Spleen (tissue), 11 donors: ENCODE measurements at regions not wholly inside any gene's neighbourhood (a gene's known extent, or its start where the extent isn't known, plus 50 kb on each side); places are given as distances from the start of the nearest gene placed in this dataset.

Experiments used
- DNase-seq: peaks from one replicate; pipeline ENCODE4 v3.0.0-alpha.2; 2020
- H3K27ac ChIP-seq, 8 donors: fragments of 200-600 bp; sonication (generic) in 7 of 8; 1 replicate in 4 of 8; 2 replicates in 4 of 8; pipeline versions ENCODE4 v1.5.0 to v1.8.0; 2016 to 2021; ENCODE audit warnings: inconsistent platforms in 4 of 8, mild to moderate bottlenecking in 4 of 8, moderate library complexity in 1 of 8
- H3K27me3 ChIP-seq, 7 donors: fragments of 200-600 bp; sonication (generic) in 6 of 7; replicated peaks in 1 of 7; 1 replicate in 4 of 7; 2 replicates in 3 of 7; pipeline versions ENCODE4 v1.5.0 to v1.8.0; 2016 to 2021; ENCODE audit warnings: inconsistent platforms in 3 of 7, mild to moderate bottlenecking in 1 of 7
- H3K36me3 ChIP-seq, 6 donors: fragments of 200-600 bp; sonication (generic) in 5 of 6; 1 replicate in 4 of 6; 2 replicates in 2 of 6; pipeline versions ENCODE4 v1.5.0 to v1.8.0; 2016 to 2021; ENCODE audit warnings: inconsistent platforms in 2 of 6
- H3K4me1 ChIP-seq, 6 donors: fragments of 200-600 bp; sonication (generic) in 5 of 6; 1 replicate in 3 of 6; 2 replicates in 3 of 6; pipeline versions ENCODE4 v1.5.0 to v1.8.0; 2016 to 2021; ENCODE audit warnings: inconsistent platforms in 3 of 6
- H3K4me3 ChIP-seq, 8 donors: fragments of 200-600 bp; sonication (generic) in 7 of 8; 1 replicate in 4 of 8; 2 replicates in 4 of 8; pipeline versions ENCODE4 v1.5.0 to v1.8.0; 2016 to 2021; ENCODE audit warnings: inconsistent platforms in 4 of 8, mild to moderate bottlenecking in 4 of 8, moderate library complexity in 2 of 8
- H3K9me3 ChIP-seq, 8 donors: fragments of 200-600 bp; sonication (generic) in 7 of 8; 1 replicate in 4 of 8; 2 replicates in 4 of 8; pipeline versions ENCODE4 v1.5.0 to v1.8.0; 2016 to 2021; ENCODE audit warnings: inconsistent platforms in 4 of 8
- POLR2A ChIP-seq, 3 donors: fragments of 450-650 bp; IDR thresholded peaks; one replicate each; pipeline ENCODE4 v1.5.1; 2017; ENCODE audit warnings: antibody characterized with exemption in 3 of 3, mild to moderate bottlenecking in 1 of 3
- POLR2AphosphoS5 ChIP-seq, 3 donors: sonication (generic); formaldehyde crosslinking; IDR thresholded peaks; one replicate each; pipeline ENCODE4 v1.5.1; 2017; ENCODE audit warnings: antibody characterized with exemption in 3 of 3
- WGBS, 5 donors: extraction: QIAGEN DNeasy Blood & Tissue Kit in 3 of 5; methylation state at CpG; one replicate each; pipeline versions ENCODE4 v1.1.5 to v1.1.7; 2013 to 2018; 5-methylcytosine and 5-hydroxymethylcytosine counted together
- intact Hi-C: fragments of 100-400 bp; cut with DNase I; formaldehyde crosslinking; loops from one replicate; pipeline ENCODE4 v1.15.0; 2023; ENCODE audit warnings: low total_unique reads
- TF ChIP-seq, protein P1 (sequence below), 11 experiments: fragments of 200-600 bp in 7 of 11; fragments of 450-650 bp in 4 of 11; sonication (generic) in 4 of 11; IDR thresholded peaks in 8 of 11; conservative IDR thresholded peaks in 3 of 11; 1 replicate in 7 of 11; 2 replicates in 4 of 11; pipeline versions ENCODE4 v1.4.0 to v1.8.0; 2016 to 2021; ENCODE audit warnings: antibody characterized with exemption in 11 of 11, inconsistent platforms in 4 of 11, mild to moderate bottlenecking in 1 of 11
- donor health status: healthy with polysubstance abuse.
- donor health status: DM: no; HTN: no; CAD: no; lungs with moderate emphysema.
- donor health status: DM: no; HTN: no; CAD: no.
- donor health status: Bipolar disorder and iron deficiency.
- donor health status: healthy.
- donor health status: DM: no; HTN: no; CAD: no.
- donor health status: DM: yes; HTN: yes; CAD: no.

- WGBS, 5 donors: 85 to 97% (median 94%) methylated on average over 2 of the region's 2 CpGs
- Histone ChIP-seq H3K9me3 (no peaks in the 10 kb centered on the region), H3K4me1 (no peaks in the 10 kb centered on the region), H3K27ac (no peak overlapping the region), H3K4me3 (no peak overlapping the region), H3K27me3 (no peaks in the 10 kb centered on the region), H3K36me3 (no peaks in the 10 kb centered on the region)
- TF ChIP-seq POLR2A (IDR thresholded peaks at IDR 0.05) (no peak), POLR2AphosphoS5 (IDR thresholded peaks at IDR 0.05) (no peak)
- TF ChIP-seq, protein P1, sequence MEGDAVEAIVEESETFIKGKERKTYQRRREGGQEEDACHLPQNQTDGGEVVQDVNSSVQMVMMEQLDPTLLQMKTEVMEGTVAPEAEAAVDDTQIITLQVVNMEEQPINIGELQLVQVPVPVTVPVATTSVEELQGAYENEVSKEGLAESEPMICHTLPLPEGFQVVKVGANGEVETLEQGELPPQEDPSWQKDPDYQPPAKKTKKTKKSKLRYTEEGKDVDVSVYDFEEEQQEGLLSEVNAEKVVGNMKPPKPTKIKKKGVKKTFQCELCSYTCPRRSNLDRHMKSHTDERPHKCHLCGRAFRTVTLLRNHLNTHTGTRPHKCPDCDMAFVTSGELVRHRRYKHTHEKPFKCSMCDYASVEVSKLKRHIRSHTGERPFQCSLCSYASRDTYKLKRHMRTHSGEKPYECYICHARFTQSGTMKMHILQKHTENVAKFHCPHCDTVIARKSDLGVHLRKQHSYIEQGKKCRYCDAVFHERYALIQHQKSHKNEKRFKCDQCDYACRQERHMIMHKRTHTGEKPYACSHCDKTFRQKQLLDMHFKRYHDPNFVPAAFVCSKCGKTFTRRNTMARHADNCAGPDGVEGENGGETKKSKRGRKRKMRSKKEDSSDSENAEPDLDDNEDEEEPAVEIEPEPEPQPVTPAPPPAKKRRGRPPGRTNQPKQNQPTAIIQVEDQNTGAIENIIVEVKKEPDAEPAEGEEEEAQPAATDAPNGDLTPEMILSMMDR (IDR thresholded peaks at IDR 0.05 in 8 of 11, conservative IDR thresholded peaks at IDR 0.05 in 3 of 11): no peak
- DNase-seq: no peak
- intact Hi-C loops: no loop called here
Measured at GRCh38 chr6:105759015-105759414, 327.1 kb upstream of the PRDM1 start.

GRCh38 chr6:105757512-105758200, 328.5 kb upstream of the PRDM1 start:
- intact Hi-C loops: no loop called here
- Histone ChIP-seq H3K27ac (peak overlapping the region in 1 of 8 donors; percentile 44), H3K27me3 (no peaks in the 10 kb centered on the region), H3K4me3 (no peak overlapping the region), H3K4me1 (no peaks in the 10 kb centered on the region), H3K36me3 (no peaks in the 10 kb centered on the region), H3K9me3 (no peaks in the 10 kb centered on the region)
- no peak for DNase-seq
- TF ChIP-seq, protein P1 (IDR thresholded peaks at IDR 0.05 in 8 of 11, conservative IDR thresholded peaks at IDR 0.05 in 3 of 11): no peak
- TF ChIP-seq POLR2AphosphoS5 (IDR thresholded peaks at IDR 0.05) (no peak), POLR2A (IDR thresholded peaks at IDR 0.05) (no peak)
- WGBS, 5 donors: 56 to 72% (median 63%) methylated on average over 5 of the region's 5 CpGs

- H3K27ac ChIP-seq: no peak overlapping the region
- TF ChIP-seq POLR2AphosphoS5 (IDR thresholded peaks at IDR 0.05): no peak
- no peak for TF ChIP-seq POLR2A (IDR thresholded peaks at IDR 0.05)
- TF ChIP-seq, protein P1 (IDR thresholded peaks at IDR 0.05 in 8 of 11, conservative IDR thresholded peaks at IDR 0.05 in 3 of 11): no peak
- no peaks in the 10 kb centered on the region for H3K36me3 ChIP-seq
- no peaks in the 10 kb centered on the region for H3K9me3 ChIP-seq
- DNase-seq: no peak
- no peak overlapping the region for H3K4me3 ChIP-seq
- no peaks in the 10 kb centered on the region for H3K4me1 ChIP-seq
- WGBS, 5 donors: 82 to 93% (median 86%) methylated on average over 4 of the region's 4 CpGs
- H3K27me3 ChIP-seq: no peaks in the 10 kb centered on the region
- intact Hi-C loops: no loop called here
Measured at GRCh38 chr6:105755885-105756284, 330.3 kb upstream of the PRDM1 start.

GRCh38 chr6:105753620-105754211, 332.4 kb upstream of the PRDM1 start:
- Histone ChIP-seq H3K4me1 (no peaks in the 10 kb centered on the region), H3K9me3 (no peaks in the 10 kb centered on the region), H3K4me3 (no peak overlapping the region), H3K27me3 (no peaks in the 10 kb centered on the region), H3K36me3 (no peaks in the 10 kb centered on the region), H3K27ac (no peak overlapping the region)
- no peak for TF ChIP-seq POLR2A (IDR thresholded peaks at IDR 0.05)
- no peak for TF ChIP-seq POLR2AphosphoS5 (IDR thresholded peaks at IDR 0.05)
- TF ChIP-seq, protein P1 (IDR thresholded peaks at IDR 0.05 in 8 of 11, conservative IDR thresholded peaks at IDR 0.05 in 3 of 11): no peak
- no peak for DNase-seq
- WGBS, 5 donors: 68 to 89% (median 79%) methylated on average over 6 of the region's 6 CpGs
- intact Hi-C loops: no loop called here
